GM10266 (cell line): ENCODE measurements at regions not wholly inside any gene's neighbourhood (a gene's known extent, or its start where the extent isn't known, plus 50 kb on each side); places are given as distances from the start of the nearest gene placed in this dataset.

ENCODE experiments used
- DNase-seq: peaks from one replicate; pipeline ENCODE4 v3.0.0; 2012; ENCODE audit errors: extremely low spot score
- CTCF ChIP-seq: IDR thresholded peaks from 2 replicates; pipeline ENCODE4 v1.5.1; 2012; ENCODE audit warnings: mild to moderate bottlenecking, low read depth; ENCODE audit not compliant: control insufficient read depth, insufficient read depth; ENCODE audit errors: missing control alignments

- no peak for TF ChIP-seq CTCF
- no peak for DNase-seq
Observed at GRCh38 chr10:45179691-45180090, 135.7 kb downstream of the OR13A1 start.

DNA sequence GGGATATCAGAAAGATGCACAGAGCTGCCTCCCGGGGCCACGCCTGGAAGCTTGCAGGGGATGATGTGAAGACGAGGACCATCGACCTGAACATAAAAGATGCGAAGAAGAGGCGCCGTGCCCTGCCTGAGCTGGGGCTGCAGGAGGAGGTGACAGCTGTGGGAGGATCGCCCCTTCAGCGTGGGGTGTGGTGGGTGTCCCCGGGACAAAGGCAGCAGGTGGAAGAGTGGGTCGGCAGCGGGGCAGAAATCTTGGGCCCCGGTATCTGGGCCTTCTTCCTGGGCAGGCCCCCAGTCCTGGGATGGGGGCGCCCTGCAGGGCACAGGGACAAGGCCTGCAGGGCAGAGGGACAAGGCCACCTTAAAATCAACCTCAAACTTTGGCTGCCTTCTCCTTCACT is 134.9 kb downstream of the OR13A1 start:
- no peak for DNase-seq
- no peak for TF ChIP-seq CTCF

DNA sequence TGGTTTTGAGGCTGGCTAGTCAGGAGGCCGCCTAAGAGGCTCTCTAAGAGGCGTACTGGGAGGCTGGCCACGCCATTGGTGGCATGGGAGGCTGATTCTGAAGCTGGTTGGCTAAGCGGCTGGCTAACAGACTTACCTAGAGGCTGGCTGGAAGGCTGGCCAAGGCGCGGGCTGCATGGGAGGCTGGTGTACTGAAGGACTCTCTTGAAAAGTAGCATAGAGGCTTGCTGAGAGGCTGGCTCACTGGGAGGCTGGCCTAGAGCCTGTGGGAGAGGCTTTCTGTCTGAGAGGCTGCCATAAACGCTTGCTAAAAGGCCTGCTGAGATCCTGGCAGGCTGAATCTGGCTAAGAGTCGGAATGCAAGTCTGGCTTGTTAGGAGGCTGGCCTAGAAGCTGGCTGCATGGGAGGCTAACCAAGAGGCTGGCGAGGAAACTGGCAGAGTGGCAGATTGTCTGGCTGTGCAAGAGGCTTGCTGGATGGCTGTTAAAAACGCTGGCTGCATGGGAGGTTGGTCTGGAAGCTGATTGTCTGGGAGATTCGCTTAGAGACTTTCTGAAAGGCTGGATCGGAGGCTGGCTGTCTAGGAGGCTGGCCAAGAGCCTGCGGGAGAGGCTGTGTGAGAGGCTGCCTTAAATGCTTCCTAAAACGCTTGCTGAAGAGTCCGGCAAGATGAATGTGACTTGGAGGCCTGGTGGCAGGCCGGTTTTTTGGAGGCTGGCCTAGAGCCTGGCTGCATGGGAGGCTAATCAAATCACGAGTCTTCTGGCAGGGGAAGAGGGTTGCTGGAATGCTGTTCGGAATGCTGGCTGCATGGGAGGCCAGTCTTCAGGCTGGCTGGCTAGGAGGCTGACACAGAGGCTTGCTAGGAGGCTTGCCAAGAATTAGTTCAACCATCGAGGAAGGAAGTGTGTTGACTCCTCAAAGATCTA is 134.2 kb downstream of the OR13A1 start:
- TF ChIP-seq CTCF, result no peak
- no peak for DNase-seq

GRCh38 chr10:45183174-45183573 is 132.2 kb downstream of the OR13A1 start:
- TF ChIP-seq CTCF, result no peak
- DNase-seq, result no peak

DNA sequence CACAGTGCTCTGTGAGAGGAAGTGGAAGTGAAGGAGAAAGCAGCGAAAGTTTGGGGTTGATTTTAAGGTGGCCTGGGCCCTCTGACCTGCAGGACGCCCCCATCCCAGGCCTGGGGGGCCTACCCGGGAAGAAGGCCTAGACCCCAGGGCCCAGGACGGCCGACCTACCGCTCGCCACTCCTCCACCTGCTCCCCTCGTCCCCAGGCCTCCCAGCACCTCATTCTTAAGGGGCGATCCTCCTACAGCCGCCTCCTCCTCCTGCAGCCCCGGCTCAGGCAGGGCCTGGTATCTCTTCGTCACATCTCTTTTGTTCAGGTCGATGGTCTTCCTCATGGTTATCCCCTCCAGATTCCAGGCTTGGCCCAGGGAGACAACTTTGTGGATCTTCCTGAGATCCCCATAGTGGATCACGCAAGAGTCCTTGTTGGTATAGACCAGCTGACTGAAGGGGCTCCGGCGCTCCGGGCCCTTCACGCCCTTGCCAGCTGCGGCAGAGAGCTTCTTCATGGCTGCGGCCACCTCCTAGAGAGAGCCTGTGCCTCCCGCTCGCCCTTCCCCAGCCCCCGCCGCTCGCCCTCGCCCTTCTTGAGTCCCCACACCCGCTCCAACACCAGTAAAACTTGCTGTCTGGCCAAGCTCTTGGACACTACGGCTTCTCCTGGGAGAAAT is 117.5 kb downstream of the OR13A1 start:
- DNase-seq, result no peak
- no peak for TF ChIP-seq CTCF

- TF ChIP-seq CTCF, result no peak
- DNase-seq, result no peak
Observed at GRCh38 chr10:45198486-45199204, 116.8 kb downstream of the OR13A1 start.
